ENCODE measurements at regions not wholly inside any gene's neighbourhood (a gene's known extent, or its start where the extent isn't known, plus 50 kb on each side); places are given as distances from the start of the nearest gene placed in this dataset.

DNA sequence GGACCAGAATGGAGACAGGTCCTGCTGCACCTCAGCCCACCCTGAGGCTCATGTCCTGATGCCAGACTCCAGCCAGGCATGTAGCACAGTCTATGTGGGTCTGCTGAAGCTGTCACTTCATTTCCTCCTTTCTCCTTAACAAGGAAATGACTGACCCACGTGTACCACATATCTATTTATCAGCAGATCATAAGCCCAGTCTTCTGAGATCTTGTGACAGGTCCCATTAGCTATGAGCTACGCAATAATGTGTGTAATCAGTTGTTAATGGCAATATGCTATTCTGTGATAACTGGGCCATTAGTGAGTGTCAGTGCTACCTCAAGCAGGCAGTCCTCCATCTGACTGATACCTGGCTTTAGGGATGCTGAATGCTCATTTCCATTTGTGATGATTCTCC is 615.3 kb downstream of the BCL11A start:
- Histone ChIP-seq H3K27ac (ENCODE audit: low read length) (no peak overlapping the region), H3K4me3 (ENCODE audit: low read length) (no peak overlapping the region), H3K27me3 (ENCODE audit: control insufficient read depth, insufficient read depth) (no peaks in the 10 kb centered on the region), H3K9me3 (ENCODE audit: control insufficient read depth, low read length) (no peaks in the 10 kb centered on the region), H3K4me1 (ENCODE audit: control insufficient read depth, insufficient read depth, low read length) (no peaks in the 10 kb centered on the region)
- ATAC-seq (no peak), DNase-seq (no peak)
- WGBS, result 49% methylated on average over 2 of the region's 2 CpGs
- intact Hi-C loops (cut with DNase I), result no loop called here

DNA sequence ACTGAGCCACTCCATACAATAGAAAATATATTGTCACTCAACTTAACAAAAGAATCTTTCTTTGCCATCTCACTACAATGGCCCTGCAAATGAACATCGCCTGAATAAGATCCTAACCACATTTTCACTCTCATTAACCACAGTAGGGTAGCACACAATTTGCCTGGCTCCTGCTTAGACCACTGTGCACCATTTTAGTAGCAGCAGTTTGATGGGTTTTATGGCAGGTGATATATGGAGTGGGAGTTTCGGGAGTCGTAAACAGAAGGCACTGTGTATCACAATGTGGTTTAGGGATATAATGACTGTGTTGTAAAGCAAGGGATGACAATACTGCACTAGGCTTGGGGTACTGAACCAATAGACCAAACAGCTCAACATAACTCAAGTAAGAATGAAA is 617.4 kb downstream of the BCL11A start:
- H3K27me3 ChIP-seq (ENCODE audit: control insufficient read depth, insufficient read depth), result no peaks in the 10 kb centered on the region
- 86% methylated on average over 3 of the region's 3 CpGs for WGBS
- no peaks in the 10 kb centered on the region for H3K4me1 ChIP-seq (ENCODE audit: control insufficient read depth, insufficient read depth, low read length)
- H3K4me3 ChIP-seq (ENCODE audit: low read length), result no peak overlapping the region
- H3K9me3 ChIP-seq (ENCODE audit: control insufficient read depth, low read length), result no peaks in the 10 kb centered on the region
- DNase-seq (no peak), ATAC-seq (no peak)
- intact Hi-C loops (cut with DNase I), result no loop called here
- no peak overlapping the region for H3K27ac ChIP-seq (ENCODE audit: low read length)

DNA sequence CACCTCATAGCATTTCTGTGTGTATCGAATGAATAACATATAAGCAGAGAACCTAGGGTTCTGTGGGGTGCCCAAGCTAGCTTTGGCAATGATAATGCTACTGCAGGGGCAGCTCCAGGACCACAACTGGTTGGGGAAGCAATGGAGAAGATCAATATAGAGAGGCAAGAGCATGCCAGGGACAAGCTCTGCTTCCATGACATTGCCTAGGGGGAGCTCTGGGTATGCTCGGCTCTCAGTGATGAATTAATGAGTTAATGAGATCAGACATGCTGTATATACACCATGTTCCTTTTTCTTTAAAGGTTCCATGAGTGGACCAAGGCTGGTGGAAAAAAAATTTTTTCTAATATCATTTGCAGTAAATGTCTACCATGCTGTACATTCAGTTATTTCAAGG is 618.4 kb downstream of the BCL11A start:
- Histone ChIP-seq H3K9me3 (ENCODE audit: control insufficient read depth, low read length) (no peaks in the 10 kb centered on the region), H3K4me3 (ENCODE audit: low read length) (no peak overlapping the region), H3K27ac (ENCODE audit: low read length) (no peak overlapping the region), H3K4me1 (ENCODE audit: control insufficient read depth, insufficient read depth, low read length) (no peaks in the 10 kb centered on the region), H3K27me3 (ENCODE audit: control insufficient read depth, insufficient read depth) (no peaks in the 10 kb centered on the region)
- DNase-seq (no peak), ATAC-seq (no peak)
- 81% methylated on average over 2 of the region's 2 CpGs for WGBS
- intact Hi-C loops (cut with DNase I), result no loop called here

DNA sequence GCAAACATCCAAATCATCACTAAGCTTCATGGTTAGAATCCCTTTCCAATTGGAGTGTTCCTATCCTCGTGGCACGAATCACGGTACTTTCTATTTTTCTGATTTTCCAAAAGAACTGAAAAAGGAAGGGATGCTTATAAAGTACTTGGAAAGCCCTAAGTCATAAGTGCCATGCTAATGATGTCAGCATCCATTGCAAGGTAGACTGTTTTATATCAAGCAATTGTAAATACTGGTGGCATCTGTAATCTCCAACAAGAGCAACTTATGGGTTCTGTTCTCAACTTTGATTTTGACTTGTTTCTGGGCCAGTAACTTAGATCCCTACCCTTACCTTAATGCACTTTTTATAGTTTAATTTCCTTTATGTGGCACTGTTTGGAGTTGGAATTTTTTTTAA is 619.5 kb downstream of the BCL11A start:
- H3K9me3 ChIP-seq (ENCODE audit: control insufficient read depth, low read length), result no peaks in the 10 kb centered on the region
- H3K27ac ChIP-seq (ENCODE audit: low read length), result no peak overlapping the region
- DNase-seq, result no peak
- ATAC-seq, result no peak
- H3K4me1 ChIP-seq (ENCODE audit: control insufficient read depth, insufficient read depth, low read length), result no peaks in the 10 kb centered on the region
- no peaks in the 10 kb centered on the region for H3K27me3 ChIP-seq (ENCODE audit: control insufficient read depth, insufficient read depth)
- 91% methylated on average over 3 of the region's 3 CpGs for WGBS
- H3K4me3 ChIP-seq (ENCODE audit: low read length), result no peak overlapping the region
- intact Hi-C loops (cut with DNase I), result no loop called here

DNA sequence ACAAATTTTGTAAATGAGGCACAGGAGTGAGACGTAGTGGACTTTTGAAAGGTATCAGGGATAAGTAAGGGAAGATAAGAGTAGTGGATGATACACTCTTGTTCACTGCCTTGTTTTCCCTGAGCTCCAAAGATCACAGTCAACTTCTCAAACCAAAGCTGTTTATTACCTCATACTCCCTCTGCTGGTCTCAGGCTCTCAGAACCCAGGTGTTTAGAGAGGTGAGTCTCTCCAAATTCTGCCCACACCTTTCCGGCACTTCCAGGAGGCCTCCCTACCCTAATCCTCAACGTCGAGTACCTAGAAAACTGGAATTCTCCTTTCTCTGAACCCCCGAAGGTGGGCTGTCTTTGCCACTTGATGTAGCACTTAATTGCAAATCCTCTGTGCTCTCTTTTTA is 621.1 kb downstream of the BCL11A start:
- no peak for DNase-seq
- Histone ChIP-seq H3K4me1 (ENCODE audit: control insufficient read depth, insufficient read depth, low read length) (no peaks in the 10 kb centered on the region), H3K4me3 (ENCODE audit: low read length) (no peak overlapping the region), H3K9me3 (ENCODE audit: control insufficient read depth, low read length) (no peaks in the 10 kb centered on the region), H3K27ac (ENCODE audit: low read length) (no peak overlapping the region), H3K27me3 (ENCODE audit: control insufficient read depth, insufficient read depth) (no peaks in the 10 kb centered on the region)
- no peak for ATAC-seq
- intact Hi-C loops (cut with DNase I), result no loop called here
- 80% methylated on average over 5 of the region's 5 CpGs for WGBS

DNA sequence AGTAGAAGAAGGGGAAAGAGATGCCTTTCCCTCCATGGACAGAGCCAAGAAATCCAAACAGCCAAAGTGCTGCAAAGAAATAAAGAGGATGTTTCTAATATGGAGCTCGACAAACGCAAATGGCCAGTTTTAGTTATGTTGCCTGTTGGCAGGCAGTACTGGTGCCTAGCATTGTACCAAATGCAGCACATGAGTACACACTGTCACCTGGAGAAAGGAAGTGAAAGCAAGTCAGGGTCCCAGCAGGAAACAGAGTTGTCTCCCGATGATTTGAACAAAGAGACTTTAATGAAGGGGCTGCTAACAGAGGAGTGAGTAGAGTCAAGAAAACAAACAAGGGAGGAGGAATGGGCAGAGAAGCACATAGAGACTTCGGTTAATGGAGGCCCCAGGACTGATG is 623.0 kb downstream of the BCL11A start:
- H3K27me3 ChIP-seq (ENCODE audit: control insufficient read depth, insufficient read depth), result no peaks in the 10 kb centered on the region
- no peaks in the 10 kb centered on the region for H3K9me3 ChIP-seq (ENCODE audit: control insufficient read depth, low read length)
- WGBS, result 79% methylated on average over 4 of the region's 4 CpGs
- ATAC-seq, result no peak
- no peak overlapping the region for H3K4me3 ChIP-seq (ENCODE audit: low read length)
- intact Hi-C loops (cut with DNase I), result no loop called here
- H3K4me1 ChIP-seq (ENCODE audit: control insufficient read depth, insufficient read depth, low read length), result no peaks in the 10 kb centered on the region
- H3K27ac ChIP-seq (ENCODE audit: low read length), result no peak overlapping the region
- DNase-seq, result no peak

DNA sequence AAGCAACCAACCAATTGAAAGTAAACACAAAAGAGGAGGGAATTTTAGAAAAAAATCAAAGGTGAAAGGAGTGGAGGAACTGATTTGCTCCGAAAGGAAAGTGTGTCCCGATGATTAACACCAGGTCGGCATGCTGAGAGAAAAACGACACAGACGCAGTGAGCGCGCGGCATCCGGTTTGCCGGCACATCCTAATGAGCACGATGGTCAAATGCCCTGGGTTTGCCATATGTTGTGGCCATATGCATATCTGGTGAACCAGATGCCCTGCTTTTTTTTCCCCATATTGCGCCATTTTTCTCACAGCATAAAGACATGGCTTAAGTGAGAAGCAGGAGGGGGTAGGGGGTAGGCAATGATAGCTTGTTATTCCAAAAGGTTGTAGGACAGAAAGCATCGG is 626.7 kb downstream of the BCL11A start:
- H3K4me3 ChIP-seq (ENCODE audit: low read length), result no peak overlapping the region

DNA sequence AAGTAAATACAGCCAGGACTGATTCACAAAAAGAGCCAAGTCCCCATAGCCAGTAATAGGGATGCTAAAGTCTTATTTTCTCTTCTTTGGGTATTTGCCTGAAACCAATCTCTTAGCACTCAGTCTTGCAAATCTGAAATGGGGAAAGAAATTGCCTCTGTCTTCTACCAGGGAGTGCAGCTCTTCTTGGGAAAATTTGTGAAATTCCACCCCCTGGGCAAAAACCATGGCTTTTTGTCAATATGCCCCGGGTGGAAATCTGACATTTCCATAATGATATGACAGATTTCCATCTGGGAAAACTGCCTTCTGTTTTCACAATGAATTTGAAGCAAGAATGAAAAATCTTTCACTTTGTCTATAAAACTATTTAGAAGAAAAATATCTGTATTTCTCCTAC is 628.1 kb downstream of the BCL11A start:
- Histone ChIP-seq H3K4me3 (ENCODE audit: low read length) (no peak overlapping the region), H3K4me1 (ENCODE audit: control insufficient read depth, insufficient read depth, low read length) (no peaks in the 10 kb centered on the region), H3K27me3 (ENCODE audit: control insufficient read depth, insufficient read depth) (no peaks in the 10 kb centered on the region), H3K27ac (ENCODE audit: low read length) (no peak overlapping the region), H3K9me3 (ENCODE audit: control insufficient read depth, low read length) (no peaks in the 10 kb centered on the region)
- no peak for ATAC-seq
- DNase-seq, result no peak
- 57% methylated on average over 1 of the region's 1 CpG for WGBS
- intact Hi-C loops (cut with DNase I), result no loop called here

More for the DNA sequence above, 626.7 kb downstream of the BCL11A start:
- intact Hi-C loops (cut with DNase I), result no loop called here
- no peak for ATAC-seq
- Histone ChIP-seq H3K27ac (ENCODE audit: low read length) (no peak overlapping the region), H3K27me3 (ENCODE audit: control insufficient read depth, insufficient read depth) (no peaks in the 10 kb centered on the region), H3K9me3 (ENCODE audit: control insufficient read depth, low read length) (no peaks in the 10 kb centered on the region), H3K4me1 (ENCODE audit: control insufficient read depth, insufficient read depth, low read length) (no peaks in the 10 kb centered on the region)
- 82% methylated on average over 13 of the region's 13 CpGs for WGBS
- no peak for DNase-seq

DNA sequence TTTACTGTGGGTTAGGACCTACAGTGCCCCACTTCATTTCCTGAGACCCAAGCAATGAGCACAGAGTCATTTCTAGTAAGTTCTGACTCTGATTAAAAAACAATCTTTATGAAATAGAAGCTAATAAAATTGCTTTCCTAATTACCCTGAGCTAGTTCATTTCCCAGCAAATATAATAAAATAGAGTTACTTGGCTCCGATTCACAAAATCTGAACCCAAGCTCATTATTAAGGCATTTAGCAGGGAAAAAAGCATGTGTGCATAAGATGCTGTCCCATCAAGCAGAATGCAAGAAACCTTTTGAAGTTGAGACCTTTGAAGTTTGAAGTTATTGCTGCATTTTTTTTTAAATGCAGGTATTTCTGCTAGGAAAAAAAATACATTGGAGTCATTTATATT is 629.1 kb downstream of the BCL11A start:
- ATAC-seq, result no peak
- Histone ChIP-seq H3K4me3 (ENCODE audit: low read length) (no peak overlapping the region), H3K9me3 (ENCODE audit: control insufficient read depth, low read length) (no peaks in the 10 kb centered on the region), H3K27ac (ENCODE audit: low read length) (no peak overlapping the region), H3K4me1 (ENCODE audit: control insufficient read depth, insufficient read depth, low read length) (no peaks in the 10 kb centered on the region), H3K27me3 (ENCODE audit: control insufficient read depth, insufficient read depth) (no peaks in the 10 kb centered on the region)
- no peak for DNase-seq
- intact Hi-C loops (cut with DNase I), result no loop called here
- WGBS, result 87% methylated on average over 1 of the region's 1 CpG

DNA sequence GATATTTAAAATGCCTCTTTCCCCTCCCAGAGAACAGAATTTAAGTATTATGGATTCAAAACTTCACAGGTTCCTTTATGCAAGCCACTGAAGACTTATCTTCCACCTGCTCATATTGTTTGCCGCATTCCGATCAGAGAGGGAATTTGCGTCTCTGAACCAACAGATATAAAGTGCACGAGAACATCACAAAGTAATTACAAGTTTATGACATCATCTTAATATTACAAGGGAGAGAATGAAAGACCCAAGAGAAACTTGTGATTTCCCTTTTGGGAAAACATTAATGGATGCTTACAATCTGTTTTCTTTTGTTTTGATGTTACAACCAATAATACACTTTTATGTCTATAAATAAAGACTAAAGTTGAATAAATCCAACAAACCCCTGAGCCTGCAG is 631.0 kb downstream of the BCL11A start:
- Histone ChIP-seq H3K4me1 (ENCODE audit: control insufficient read depth, insufficient read depth, low read length) (no peaks in the 10 kb centered on the region), H3K27ac (ENCODE audit: low read length) (no peak overlapping the region), H3K4me3 (ENCODE audit: low read length) (no peak overlapping the region), H3K9me3 (ENCODE audit: control insufficient read depth, low read length) (no peaks in the 10 kb centered on the region), H3K27me3 (ENCODE audit: control insufficient read depth, insufficient read depth) (no peaks in the 10 kb centered on the region)
- intact Hi-C loops (cut with DNase I), result no loop called here
- DNase-seq (no peak), ATAC-seq (no peak)
- 85% methylated on average over 4 of the region's 4 CpGs for WGBS

DNA sequence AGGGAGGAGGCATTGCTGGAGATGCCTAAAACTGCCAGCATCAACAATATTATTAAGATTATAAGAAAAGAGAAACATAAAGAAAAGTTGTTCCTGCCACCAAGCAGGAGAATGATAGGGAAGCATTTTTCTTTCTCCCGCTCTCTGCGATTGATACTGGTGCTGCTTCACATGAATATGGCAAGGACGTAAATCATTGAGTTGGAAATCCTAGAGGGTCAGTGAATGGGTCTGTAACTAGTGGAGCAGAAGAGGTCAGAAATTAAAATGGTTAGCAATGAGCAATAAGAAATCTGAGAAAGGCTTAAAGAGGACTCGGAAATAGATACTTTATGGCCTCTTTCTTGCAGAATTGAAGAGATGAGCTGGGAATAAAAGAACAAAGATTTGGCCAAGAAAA is 631.7 kb downstream of the BCL11A start:
- no peaks in the 10 kb centered on the region for H3K9me3 ChIP-seq (ENCODE audit: control insufficient read depth, low read length)
- no peaks in the 10 kb centered on the region for H3K4me1 ChIP-seq (ENCODE audit: control insufficient read depth, insufficient read depth, low read length)
- ATAC-seq (no peak), DNase-seq (no peak)
- intact Hi-C loops (cut with DNase I), result no loop called here
- no peak overlapping the region for H3K4me3 ChIP-seq (ENCODE audit: low read length)
- no peak overlapping the region for H3K27ac ChIP-seq (ENCODE audit: low read length)
- no peaks in the 10 kb centered on the region for H3K27me3 ChIP-seq (ENCODE audit: control insufficient read depth, insufficient read depth)
- WGBS, result 92% methylated on average over 4 of the region's 4 CpGs

DNA sequence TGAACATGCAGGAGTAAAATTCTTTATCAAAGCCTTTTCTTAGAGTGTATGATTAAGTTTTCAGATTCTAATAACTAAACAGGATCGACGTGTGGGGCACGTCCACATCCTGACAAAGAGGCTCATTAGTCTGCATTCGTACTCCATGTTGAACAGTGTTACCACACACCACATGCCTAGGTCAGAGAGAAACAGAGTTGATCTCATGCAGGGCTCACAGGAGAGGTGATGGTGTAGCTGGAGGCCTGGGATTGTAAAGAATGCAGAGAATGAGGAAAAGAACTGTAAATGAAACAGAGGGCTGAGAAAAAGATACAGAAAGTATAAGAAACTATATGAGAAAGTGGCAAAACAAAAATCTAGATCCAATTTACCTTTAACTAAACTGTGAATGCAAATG is 632.5 kb downstream of the BCL11A start:
- no peak for ATAC-seq
- WGBS, result 68% methylated on average over 4 of the region's 4 CpGs

More for the DNA sequence above, 632.5 kb downstream of the BCL11A start:
- no peak overlapping the region for H3K27ac ChIP-seq (ENCODE audit: low read length)
- no peaks in the 10 kb centered on the region for H3K9me3 ChIP-seq (ENCODE audit: control insufficient read depth, low read length)
- no peaks in the 10 kb centered on the region for H3K4me1 ChIP-seq (ENCODE audit: control insufficient read depth, insufficient read depth, low read length)
- no peaks in the 10 kb centered on the region for H3K27me3 ChIP-seq (ENCODE audit: control insufficient read depth, insufficient read depth)
- intact Hi-C loops (cut with DNase I), result no loop called here
- H3K4me3 ChIP-seq (ENCODE audit: low read length), result no peak overlapping the region
- DNase-seq, result no peak
